GM12891 (cell line): ENCODE measurements at regions not wholly inside any gene's neighbourhood (a gene's known extent, or its start where the extent isn't known, plus 50 kb on each side); places are given as distances from the start of the nearest gene placed in this dataset.

Experiments used
- POLR2A ChIP-seq: IDR thresholded peaks from 2 replicates; pipeline ENCODE4 v1.6.1; 2011; ENCODE audit warnings: low read depth, low read length, control low read depth
- SPI1 ChIP-seq: IDR thresholded peaks from 2 replicates; pipeline ENCODE4 v1.6.1; 2011; ENCODE audit warnings: low read depth, low read length, control low read depth
- TAF1 ChIP-seq: IDR thresholded peaks from 2 replicates; pipeline ENCODE4 v1.6.1; 2011; ENCODE audit warnings: low read depth, low read length, control low read depth

GRCh38 chr4:26239801-26240200 lies 81.0 kb upstream of the RBPJ start:
- TF ChIP-seq TAF1 (no peak), POLR2A (no peak), SPI1 (no peak)
